ENCODE measurements at regions not wholly inside any gene's neighbourhood (a gene's known extent, or its start where the extent isn't known, plus 50 kb on each side); places are given as distances from the start of the nearest gene placed in this dataset.

DNA sequence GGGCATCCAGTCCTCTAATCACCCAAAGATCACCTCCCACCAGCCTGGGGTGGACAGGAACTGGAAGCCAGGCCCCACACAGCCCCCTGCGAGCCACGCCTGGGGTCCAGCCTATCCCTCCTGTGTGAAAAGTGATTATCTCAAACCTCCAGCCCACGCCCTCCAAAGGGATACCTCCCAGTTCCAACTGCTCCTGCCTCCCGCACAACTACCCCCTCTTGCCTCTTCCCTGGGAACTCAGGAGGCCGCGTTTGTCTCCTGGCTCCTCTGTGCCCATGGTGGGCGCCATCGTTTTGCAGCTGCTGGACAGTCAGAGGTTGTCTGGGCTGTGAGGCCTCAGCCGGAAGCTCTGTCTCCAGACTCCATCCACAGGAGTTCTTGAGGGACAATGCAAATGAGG is 305.9 kb downstream of the AJAP1 start:
- Histone ChIP-seq H3K4me3 (ENCODE audit: low read depth in 1 of 2, low read length in 2 of 2) (no peak overlapping the region), H3K9me3 (ENCODE audit: insufficient read depth, low read length, severe bottlenecking) (peaks cover 3% of the 10 kb centered on the region)
- ATAC-seq (ENCODE audit: insufficient read depth, low read depth) = no peak

DNA sequence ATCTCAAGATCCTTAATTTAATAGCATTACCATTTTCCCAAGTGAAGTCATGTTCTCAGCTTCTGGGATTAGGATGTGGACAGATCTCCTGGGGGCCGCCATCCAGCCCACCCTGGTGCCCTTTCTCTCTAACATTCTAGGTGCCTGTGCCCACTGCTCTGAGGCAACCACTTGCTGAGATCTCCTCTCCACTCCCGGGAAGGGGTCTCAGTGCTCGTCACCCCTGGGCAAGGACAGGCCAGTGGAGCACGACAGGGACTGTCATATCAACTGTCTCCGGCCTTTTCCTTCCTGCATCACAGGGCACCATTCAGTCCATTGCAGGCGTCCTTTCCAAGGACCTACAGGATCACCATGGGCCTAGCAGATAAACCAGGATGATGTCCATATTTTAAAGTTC is 304.8 kb downstream of the AJAP1 start:
- Histone ChIP-seq H3K9me3 (ENCODE audit: insufficient read depth, low read length, severe bottlenecking) (peaks cover 7% of the 10 kb centered on the region), H3K9ac (ENCODE audit: low read depth, low read length) (no peak overlapping the region), H3K27me3 (ENCODE audit: insufficient read depth, low read length, poor library complexity) (no peaks in the 10 kb centered on the region), H2AFZ (ENCODE audit: low read depth, low read length) (no peak overlapping the region), H3K4me2 (ENCODE audit: insufficient read depth, low read length) (no peak overlapping the region), H4K20me1 (ENCODE audit: insufficient read depth, low read length) (no peaks in the 10 kb centered on the region), H3K4me3 (ENCODE audit: low read depth in 1 of 2, low read length in 2 of 2) (no peak overlapping the region), H3K27ac (ENCODE audit: low read length) (no peak overlapping the region), H3K36me3 (ENCODE audit: insufficient read depth, low read length) (no peaks in the 10 kb centered on the region), H3K79me2 (ENCODE audit: insufficient read depth, low read length) (no peaks in the 10 kb centered on the region), H3K4me1 (ENCODE audit: insufficient read depth, low read length) (no peaks in the 10 kb centered on the region)
- ATAC-seq (ENCODE audit: insufficient read depth, low read depth) (no peak), DNase-seq (no peak)
- no peak for TF ChIP-seq EZH2 (IDR thresholded peaks at IDR 0.05; ENCODE audit: borderline replicate concordance, low read depth, low read length, severe bottlenecking)
- TF ChIP-seq, protein P1, sequence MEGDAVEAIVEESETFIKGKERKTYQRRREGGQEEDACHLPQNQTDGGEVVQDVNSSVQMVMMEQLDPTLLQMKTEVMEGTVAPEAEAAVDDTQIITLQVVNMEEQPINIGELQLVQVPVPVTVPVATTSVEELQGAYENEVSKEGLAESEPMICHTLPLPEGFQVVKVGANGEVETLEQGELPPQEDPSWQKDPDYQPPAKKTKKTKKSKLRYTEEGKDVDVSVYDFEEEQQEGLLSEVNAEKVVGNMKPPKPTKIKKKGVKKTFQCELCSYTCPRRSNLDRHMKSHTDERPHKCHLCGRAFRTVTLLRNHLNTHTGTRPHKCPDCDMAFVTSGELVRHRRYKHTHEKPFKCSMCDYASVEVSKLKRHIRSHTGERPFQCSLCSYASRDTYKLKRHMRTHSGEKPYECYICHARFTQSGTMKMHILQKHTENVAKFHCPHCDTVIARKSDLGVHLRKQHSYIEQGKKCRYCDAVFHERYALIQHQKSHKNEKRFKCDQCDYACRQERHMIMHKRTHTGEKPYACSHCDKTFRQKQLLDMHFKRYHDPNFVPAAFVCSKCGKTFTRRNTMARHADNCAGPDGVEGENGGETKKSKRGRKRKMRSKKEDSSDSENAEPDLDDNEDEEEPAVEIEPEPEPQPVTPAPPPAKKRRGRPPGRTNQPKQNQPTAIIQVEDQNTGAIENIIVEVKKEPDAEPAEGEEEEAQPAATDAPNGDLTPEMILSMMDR (IDR thresholded peaks at IDR 0.05; ENCODE audit: borderline replicate concordance, extremely low read depth, low read length, poor library complexity, severe bottlenecking) = no peak

More for the DNA sequence above, 305.9 kb downstream of the AJAP1 start:
- H3K27me3 ChIP-seq (ENCODE audit: insufficient read depth, low read length, poor library complexity) = no peaks in the 10 kb centered on the region
- H3K4me1 ChIP-seq (ENCODE audit: insufficient read depth, low read length) = no peaks in the 10 kb centered on the region
- TF ChIP-seq, protein P1 (IDR thresholded peaks at IDR 0.05; ENCODE audit: borderline replicate concordance, extremely low read depth, low read length, poor library complexity, severe bottlenecking) = no peak
- TF ChIP-seq EZH2 (IDR thresholded peaks at IDR 0.05; ENCODE audit: borderline replicate concordance, low read depth, low read length, severe bottlenecking) = no peak
- H2AFZ ChIP-seq (ENCODE audit: low read depth, low read length) = no peak overlapping the region
- DNase-seq = no peak
- no peaks in the 10 kb centered on the region for H4K20me1 ChIP-seq (ENCODE audit: insufficient read depth, low read length)
- H3K79me2 ChIP-seq (ENCODE audit: insufficient read depth, low read length) = no peaks in the 10 kb centered on the region
- H3K4me2 ChIP-seq (ENCODE audit: insufficient read depth, low read length) = no peak overlapping the region
- H3K27ac ChIP-seq (ENCODE audit: low read length) = no peak overlapping the region
- no peak overlapping the region for H3K9ac ChIP-seq (ENCODE audit: low read depth, low read length)
- H3K36me3 ChIP-seq (ENCODE audit: insufficient read depth, low read length) = no peaks in the 10 kb centered on the region

DNA sequence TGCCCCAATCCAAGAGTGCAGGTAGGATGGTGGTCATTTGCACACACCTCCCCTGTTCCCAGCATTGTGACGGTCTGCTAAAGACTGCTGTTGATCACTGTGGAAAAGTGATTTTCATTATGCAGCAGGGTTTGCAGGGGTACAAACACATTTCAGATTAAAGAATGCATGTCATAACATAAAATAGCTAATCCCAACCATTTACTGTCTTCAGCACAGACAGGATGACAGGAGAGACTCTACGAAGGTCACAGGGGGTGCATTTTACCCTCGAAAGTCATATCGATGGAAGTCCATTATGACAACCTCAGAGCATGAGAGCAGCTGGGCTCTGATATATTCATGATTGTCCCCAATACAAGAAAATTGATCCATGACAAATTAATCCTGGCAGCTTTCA is 302.6 kb downstream of the AJAP1 start:
- ATAC-seq (ENCODE audit: insufficient read depth, low read depth) = no peak
- Histone ChIP-seq H3K27me3 (ENCODE audit: insufficient read depth, low read length, poor library complexity) (no peaks in the 10 kb centered on the region), H3K9ac (ENCODE audit: low read depth, low read length) (no peak overlapping the region), H3K36me3 (ENCODE audit: insufficient read depth, low read length) (no peaks in the 10 kb centered on the region), H3K9me3 (ENCODE audit: insufficient read depth, low read length, severe bottlenecking) (peaks cover 7% of the 10 kb centered on the region), H2AFZ (ENCODE audit: low read depth, low read length) (no peak overlapping the region), H3K4me1 (ENCODE audit: insufficient read depth, low read length) (no peaks in the 10 kb centered on the region), H4K20me1 (ENCODE audit: insufficient read depth, low read length) (no peaks in the 10 kb centered on the region), H3K4me2 (ENCODE audit: insufficient read depth, low read length) (no peak overlapping the region), H3K79me2 (ENCODE audit: insufficient read depth, low read length) (no peaks in the 10 kb centered on the region), H3K27ac (ENCODE audit: low read length) (no peak overlapping the region), H3K4me3 (ENCODE audit: low read depth in 1 of 2, low read length in 2 of 2) (no peak overlapping the region)
- no peak for DNase-seq
- TF ChIP-seq, protein P1 (IDR thresholded peaks at IDR 0.05; ENCODE audit: borderline replicate concordance, extremely low read depth, low read length, poor library complexity, severe bottlenecking) = no peak
- TF ChIP-seq EZH2 (IDR thresholded peaks at IDR 0.05; ENCODE audit: borderline replicate concordance, low read depth, low read length, severe bottlenecking) = no peak

DNA sequence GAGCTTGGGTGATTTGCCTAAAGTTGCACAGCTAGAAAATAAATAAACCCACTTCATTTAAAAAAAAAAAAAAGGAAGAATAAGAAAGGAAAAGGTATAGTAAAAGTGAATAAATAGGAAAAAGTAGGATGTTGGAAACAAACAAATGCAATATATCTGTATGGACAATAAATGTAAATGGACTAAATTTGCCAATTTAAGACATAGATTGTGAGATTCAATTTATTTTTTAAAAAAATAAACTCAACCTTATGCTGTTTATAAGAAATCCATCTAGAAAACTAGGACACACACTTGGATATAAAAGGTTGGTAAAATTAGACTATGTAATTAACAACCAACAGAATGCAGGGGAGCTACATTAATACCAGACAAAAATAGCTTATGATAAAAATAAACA is 300.0 kb downstream of the AJAP1 start:
- no peaks in the 10 kb centered on the region for H3K36me3 ChIP-seq (ENCODE audit: insufficient read depth, low read length)
- no peak overlapping the region for H3K9ac ChIP-seq (ENCODE audit: low read depth, low read length)
- no peak overlapping the region for H3K4me3 ChIP-seq (ENCODE audit: low read depth in 1 of 2, low read length in 2 of 2)
- ATAC-seq (ENCODE audit: insufficient read depth, low read depth) = no peak
- TF ChIP-seq EZH2 (IDR thresholded peaks at IDR 0.05; ENCODE audit: borderline replicate concordance, low read depth, low read length, severe bottlenecking) = no peak
- TF ChIP-seq, protein P1 (IDR thresholded peaks at IDR 0.05; ENCODE audit: borderline replicate concordance, extremely low read depth, low read length, poor library complexity, severe bottlenecking) = no peak
- no peak overlapping the region for H3K4me2 ChIP-seq (ENCODE audit: insufficient read depth, low read length)
- H3K27ac ChIP-seq (ENCODE audit: low read length) = no peak overlapping the region
- H2AFZ ChIP-seq (ENCODE audit: low read depth, low read length) = no peak overlapping the region
- no peaks in the 10 kb centered on the region for H4K20me1 ChIP-seq (ENCODE audit: insufficient read depth, low read length)
- peaks cover 7% of the 10 kb centered on the region for H3K9me3 ChIP-seq (ENCODE audit: insufficient read depth, low read length, severe bottlenecking)
- H3K4me1 ChIP-seq (ENCODE audit: insufficient read depth, low read length) = no peaks in the 10 kb centered on the region
- no peaks in the 10 kb centered on the region for H3K79me2 ChIP-seq (ENCODE audit: insufficient read depth, low read length)
- H3K27me3 ChIP-seq (ENCODE audit: insufficient read depth, low read length, poor library complexity) = no peaks in the 10 kb centered on the region
- DNase-seq = no peak
